ENCODE measurements at regions not wholly inside any gene's neighbourhood (a gene's known extent, or its start where the extent isn't known, plus 50 kb on each side); places are given as distances from the start of the nearest gene placed in this dataset.

- no peak overlapping the region for H3K4me3 Mint-ChIP-seq
- no peak for TF ChIP-seq CTCF (IDR thresholded peaks at IDR 0.05; ENCODE audit: unreplicated experiment)
- H3K27me3 Mint-ChIP-seq (ENCODE audit: low read depth) = no peaks in the 10 kb centered on the region
- DNase-seq (ENCODE audit: low spot score in 2 of 2, unreplicated experiment in 2 of 2) = no peak
- no peak overlapping the region for H3K27ac Mint-ChIP-seq
- peaks cover 6% of the 10 kb centered on the region for H3K36me3 Mint-ChIP-seq
- H3K4me1 Mint-ChIP-seq = no peaks in the 10 kb centered on the region
- H3K9me3 Mint-ChIP-seq = peaks cover 42% of the 10 kb centered on the region
These were observed 176.3 kb downstream of the ZNF621 start for GRCh38 chr3:40701016-40701588.

- Mint-ChIP-seq H3K9me3 (peaks cover 53% of the 10 kb centered on the region), H3K4me1 (no peaks in the 10 kb centered on the region), H3K27ac (no peak overlapping the region), H3K36me3 (peaks cover 6% of the 10 kb centered on the region), H3K4me3 (no peak overlapping the region), H3K27me3 (ENCODE audit: low read depth) (no peaks in the 10 kb centered on the region)
- TF ChIP-seq CTCF (IDR thresholded peaks at IDR 0.05; ENCODE audit: unreplicated experiment) = no peak
- no peak for DNase-seq (ENCODE audit: low spot score in 2 of 2, unreplicated experiment in 2 of 2)
These were observed 179.5 kb downstream of the ZNF621 start for GRCh38 chr3:40704224-40704623.

GRCh38 chr3:40705663-40706062 lies 180.9 kb downstream of the ZNF621 start:
- Mint-ChIP-seq H3K4me1 (no peaks in the 10 kb centered on the region), H3K9me3 (peaks cover 45% of the 10 kb centered on the region), H3K27ac (no peak overlapping the region), H3K27me3 (ENCODE audit: low read depth) (no peaks in the 10 kb centered on the region), H3K36me3 (peaks cover 5% of the 10 kb centered on the region), H3K4me3 (no peak overlapping the region)
- TF ChIP-seq CTCF (IDR thresholded peaks at IDR 0.05; ENCODE audit: unreplicated experiment) = no peak
- DNase-seq (ENCODE audit: low spot score in 2 of 2, unreplicated experiment in 2 of 2) = no peak

GRCh38 chr3:40713306-40713705 lies 188.5 kb downstream of the ZNF621 start:
- Mint-ChIP-seq H3K4me1 (peaks cover 3% of the 10 kb centered on the region), H3K9me3 (peaks cover 4% of the 10 kb centered on the region)

GRCh38 chr3:40713795-40714194 lies 189.0 kb downstream of the ZNF621 start:
- peaks cover 4% of the 10 kb centered on the region for H3K9me3 Mint-ChIP-seq
- H3K4me3 Mint-ChIP-seq = no peak overlapping the region
- no peaks in the 10 kb centered on the region for H3K36me3 Mint-ChIP-seq
- H3K27me3 Mint-ChIP-seq (ENCODE audit: low read depth) = no peaks in the 10 kb centered on the region
- H3K27ac Mint-ChIP-seq = no peak overlapping the region
- no peak for DNase-seq (ENCODE audit: low spot score in 2 of 2, unreplicated experiment in 2 of 2)
- no peak for TF ChIP-seq CTCF (IDR thresholded peaks at IDR 0.05; ENCODE audit: unreplicated experiment)
- H3K4me1 Mint-ChIP-seq = peaks cover 4% of the 10 kb centered on the region

More at GRCh38 chr3:40713306-40713705, 188.5 kb downstream of the ZNF621 start:
- Mint-ChIP-seq H3K4me3 (no peak overlapping the region), H3K27me3 (ENCODE audit: low read depth) (no peaks in the 10 kb centered on the region), H3K27ac (no peak overlapping the region), H3K36me3 (no peaks in the 10 kb centered on the region)
- no peak for TF ChIP-seq CTCF (IDR thresholded peaks at IDR 0.05; ENCODE audit: unreplicated experiment)
- DNase-seq (ENCODE audit: low spot score in 2 of 2, unreplicated experiment in 2 of 2) = no peak
